K562 (cell line): ENCODE measurements at regions not wholly inside any gene's neighbourhood (a gene's known extent, or its start where the extent isn't known, plus 50 kb on each side); places are given as distances from the start of the nearest gene placed in this dataset.

Source experiments
- ATAC-seq: fragments of 200-7000 bp; cut with Tn5 transposase; 3 replicates; pipeline ENCODE4 v1.9.1; 2020; ENCODE audit warnings: moderate library complexity
- BruUV-seq: library from RNA; stranded (reverse); fragments of 400-500 nt; replicated peaks from 2 replicates; lab custom pipeline; 2021; lab: Mats Ljungman, UMichigan
- CTCF ChIA-PET: fragments of 300-600 bp; formaldehyde crosslinking; extraction: SDS; loops from one replicate; lab custom pipeline; 2021; ENCODE audit warnings: low intra/inter-chr PET ratio; lab: Yijun Ruan, JAX
- POLR2A ChIA-PET: fragments of 300-600, 350-650 bp; sonication (Branson Sonifier 250); formaldehyde crosslinking; extraction: SDS; loops from one replicate; lab custom pipeline; 2021; ENCODE audit warnings: antibody characterized with exemption, inconsistent platforms; lab: Yijun Ruan, JAX
- DNase-seq, 4 experiments: peaks; one replicate each; pipeline versions ENCODE4 v3.0.0 to v3.0.0-alpha.2; 2011 to 2018; ENCODE audit warnings: low spot score in 3 of 4, mixed read lengths in 3 of 4; ENCODE audit errors: extremely low read depth in 1 of 4
- FAIRE-seq: peaks from 2 replicates; lab custom pipeline; 2011; peaks lifted over from hg19 to GRCh38; lab: Jason Lieb, UNC
- H2AFZ ChIP-seq: 2 replicates; pipeline ENCODE4 v1.6.0; 2011; ENCODE audit warnings: low read depth, low read length, control low read depth, inconsistent platforms
- H3K27ac ChIP-seq: fragments of 200-600 bp; 3 replicates; pipeline ENCODE4 v1.8.0; 2011; ENCODE audit warnings: low read depth, mild to moderate bottlenecking, control low read depth, inconsistent platforms, low read length, moderate library complexity, mixed read lengths; ENCODE audit errors: extremely low read depth
- H3K27me3 ChIP-seq, 2 experiments: fragments of 300-600 bp in 1 of 2; 2 replicates in 1 of 2; 3 replicates in 1 of 2; pipeline versions ENCODE4 v1.6.0 to v1.8.0; 2011; ENCODE audit warnings: inconsistent platforms in 2 of 2, low read length in 2 of 2, mild to moderate bottlenecking in 1 of 2, mixed read lengths in 1 of 2, moderate library complexity in 1 of 2; ENCODE audit not compliant: control insufficient read depth in 2 of 2, insufficient read depth in 2 of 2
- H3K36me3 ChIP-seq: fragments of 300-600 bp; 3 replicates; pipeline ENCODE4 v1.8.0; 2011; ENCODE audit warnings: mild to moderate bottlenecking, low read length, inconsistent platforms; ENCODE audit not compliant: control insufficient read depth, insufficient read depth
- H3K4me1 ChIP-seq, 2 experiments: fragments of 200-600 bp in 1 of 2; replicated peaks in 1 of 2; 2 replicates in 1 of 2; 3 replicates in 1 of 2; pipeline versions ENCODE4 v1.5.1 to v1.8.0; 2011; ENCODE audit warnings: inconsistent platforms in 2 of 2, low read length in 2 of 2, mild to moderate bottlenecking in 1 of 2, mixed read lengths in 1 of 2, moderate library complexity in 1 of 2; ENCODE audit not compliant: control insufficient read depth in 2 of 2, insufficient read depth in 2 of 2
- H3K4me2 ChIP-seq: 2 replicates; pipeline ENCODE4 v1.6.1; 2011; ENCODE audit warnings: low read length, control low read depth, inconsistent platforms, mixed read lengths; ENCODE audit not compliant: insufficient read depth
- H3K4me3 ChIP-seq: fragments of 200-600 bp; sonication (generic), shearing (Covaris generic); 2 replicates; pipeline ENCODE4 v1.5.1; 2016; ENCODE audit warnings: control low read depth, inconsistent platforms
- H3K79me2 ChIP-seq: fragments of 200-600 bp; 3 replicates; pipeline ENCODE4 v1.8.0; 2011; ENCODE audit warnings: low read length, inconsistent platforms; ENCODE audit not compliant: control insufficient read depth, insufficient read depth
- H3K9ac ChIP-seq, 2 experiments: 2 replicates each; pipeline versions ENCODE4 v1.6.0 to v1.6.1; 2011; ENCODE audit warnings: low read depth in 2 of 2, low read length in 2 of 2, control low read depth in 1 of 2, inconsistent platforms in 1 of 2, mild to moderate bottlenecking in 1 of 2, mixed read lengths in 1 of 2; ENCODE audit not compliant: insufficient read depth in 1 of 2
- H3K9me1 ChIP-seq: one replicate; pipeline ENCODE4 v1.6.0; 2011; ENCODE audit warnings: inconsistent platforms, mild to moderate bottlenecking, low read length, moderate library complexity; ENCODE audit not compliant: control insufficient read depth, insufficient read depth
- H3K9me3 ChIP-seq: replicated peaks from 2 replicates; pipeline ENCODE4 v1.5.1; 2011; ENCODE audit warnings: low read depth, low read length, inconsistent platforms; ENCODE audit not compliant: control insufficient read depth, insufficient read depth
- H4K20me1 ChIP-seq: replicated peaks from 2 replicates; pipeline ENCODE4 v1.6.1; 2011; ENCODE audit warnings: low read length, inconsistent platforms, mixed read lengths; ENCODE audit not compliant: control insufficient read depth, insufficient read depth
- ARID2 ChIP-seq: fragments of 450-650 bp; IDR thresholded peaks from 2 replicates; pipeline ENCODE4 v1.6.1; 2017; ENCODE audit warnings: antibody characterized with exemption, mild to moderate bottlenecking
- ATF3 ChIP-seq, 2 experiments: fragments of 450-650 bp in 1 of 2; sonication (generic) in 1 of 2; formaldehyde crosslinking in 1 of 2; IDR thresholded peaks in 1 of 2; conservative IDR thresholded peaks in 1 of 2; 2 replicates each; pipeline versions ENCODE4 v1.6.1 to v1.8.1; 2016 to 2023; ENCODE audit warnings: mild to moderate bottlenecking in 2 of 2, moderate library complexity in 2 of 2, inconsistent platforms in 1 of 2, missing genetic modification reagents in 1 of 2
- IRF2 ChIP-seq: sonication (generic); formaldehyde crosslinking; IDR thresholded peaks from 2 replicates; pipeline ENCODE4 v1.8.1; 2022; ENCODE audit warnings: mild to moderate bottlenecking, missing genetic modification reagents
- KAT8 ChIP-seq: fragments of 450-650 bp; IDR thresholded peaks from 2 replicates; pipeline ENCODE4 v1.6.1; 2016; ENCODE audit warnings: low read depth, mild to moderate bottlenecking
- MECOM ChIP-seq: fragments of 250-450 bp; sonication (Bioruptor Pico); IDR thresholded peaks from 2 replicates; pipeline ENCODE4 v1.8.0; 2022; ENCODE audit warnings: inconsistent platforms
- SNIP1 ChIP-seq: fragments of 450-650 bp; IDR thresholded peaks from 2 replicates; pipeline ENCODE4 v1.7.1; 2017; ENCODE audit warnings: low read depth, mild to moderate bottlenecking
- ZNF445 ChIP-seq: fragments of 250-450 bp; sonication (Bioruptor Pico); IDR thresholded peaks from 2 replicates; pipeline ENCODE4 v1.4.0; 2020; ENCODE audit warnings: low read depth, mild to moderate bottlenecking, moderate library complexity
- WGBS: fragments of 100-300 bp; shearing (Covaris generic); methylation state at CpG from one replicate; pipeline ENCODE4 v1.1.6; 2016; ENCODE audit warnings: low coverage, mixed read lengths; ENCODE audit not compliant: insufficient coverage; ENCODE audit errors: missing lambda C conversion rate; 5-methylcytosine and 5-hydroxymethylcytosine counted together
- in situ Hi-C: fragments of 300-500 bp; cut with MboI; formaldehyde crosslinking; loops from 4 replicates; pipeline ENCODE4 v1.15.0; 2018; ENCODE audit warnings: inconsistent platforms, mixed read lengths
- intact Hi-C: fragments of 100-400 bp; cut with micrococcal nuclease; formaldehyde crosslinking; loops from 2 replicates; pipeline ENCODE4 v1.14.2; 2022

GRCh38 chr18:28725876-28726275 is 548.9 kb upstream of the CDH2 start:
- H3K27ac ChIP-seq, result no peak overlapping the region
- intact Hi-C loops, result no loop called here
- DNase-seq, result no peak
- no peaks in the 10 kb centered on the region for H3K4me1 ChIP-seq
- no peaks in the 10 kb centered on the region for H3K79me2 ChIP-seq
- H3K9ac ChIP-seq, result no peak overlapping the region
- TF ChIP-seq ARID2 (no peak), MECOM (CRISPR knock-in tag) (no peak), ATF3 (IDR thresholded peaks at IDR 0.05) (no peak), ATF3 (CRISPR knock-in tag; conservative IDR thresholded peaks at IDR 0.05) (no peak), SNIP1 (no peak), IRF2 (CRISPR knock-in tag) (no peak), ZNF445 (CRISPR knock-in tag) (no peak), KAT8 (no peak)
- ATAC-seq, result no peak
- POLR2A ChIA-PET, result no interaction called here
- FAIRE-seq, result peak; percentile 44
- H3K4me2 ChIP-seq, result no peak overlapping the region
- no peaks in the 10 kb centered on the region; the same call in 1 of the 2 replicates for H3K9me3 ChIP-seq
- no TSS peak for BruUV-seq
- H3K27me3 ChIP-seq, result no peaks in the 10 kb centered on the region
- H3K4me3 ChIP-seq, result no peak overlapping the region
- no peaks in the 10 kb centered on the region for H3K9me1 ChIP-seq
- H3K36me3 ChIP-seq, result no peaks in the 10 kb centered on the region
- WGBS, result 0% methylated on average over 2 of the region's 2 CpGs
- H2AFZ ChIP-seq, result no peak overlapping the region
- in situ Hi-C loops, result no loop called here
- H4K20me1 ChIP-seq, result no peaks in the 10 kb centered on the region
- CTCF ChIA-PET, result no interaction called here
